GM19372 (cell line): ENCODE measurements at regions not wholly inside any gene's neighbourhood (a gene's known extent, or its start where the extent isn't known, plus 50 kb on each side); places are given as distances from the start of the nearest gene placed in this dataset.
"Not testable (repeated sequence)": the region's sequence is repeated elsewhere in the genome, so short reads cannot be mapped to it uniquely, and the experiment has no call there.

ENCODE experiments used
- ATAC-seq: cut with Tn5 transposase; IDR thresholded peaks from one replicate; pipeline ENCODE4 v1.9.1; 2021; ENCODE audit warnings: mild to moderate bottlenecking, low read depth, moderate library complexity; ENCODE audit not compliant: unreplicated experiment

DNA sequence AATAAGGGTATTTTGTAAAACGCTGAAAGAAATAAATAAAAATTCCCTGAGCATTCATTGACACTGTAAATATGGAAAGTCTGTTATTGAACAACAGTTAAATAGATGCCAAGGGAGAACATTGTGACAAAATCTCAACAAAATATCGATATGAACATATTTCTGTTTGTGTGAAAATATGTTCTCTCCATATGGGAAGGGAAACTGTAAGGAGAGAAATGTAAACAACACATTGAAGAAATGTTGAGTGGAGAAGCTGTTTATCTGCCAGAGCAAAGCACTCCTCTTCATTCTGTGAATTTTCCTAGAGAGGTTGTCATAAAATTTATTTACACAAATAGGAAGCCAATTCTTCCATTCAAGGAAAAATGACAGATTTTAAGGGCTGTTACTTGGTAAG lies 57.1 kb upstream of the EOMES start:
- ATAC-seq = no peak

DNA sequence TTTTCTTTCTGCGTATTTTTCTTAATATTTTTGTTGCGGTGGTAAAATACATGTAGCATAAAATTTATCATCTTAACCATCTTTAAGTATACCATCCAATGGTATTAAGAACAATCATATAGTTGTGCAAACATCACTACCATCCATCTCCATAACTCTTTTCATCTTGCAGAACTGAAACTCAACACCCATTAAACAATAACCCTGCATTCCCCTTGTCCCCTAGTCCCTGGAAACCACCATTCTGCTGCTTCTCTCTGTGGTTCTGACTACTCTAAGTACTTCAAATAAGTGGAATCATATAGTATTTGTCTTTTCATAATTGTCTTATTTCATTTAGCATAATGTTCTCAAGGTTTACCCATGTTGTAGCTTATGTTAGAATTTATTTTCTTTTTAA lies 67.3 kb upstream of the EOMES start:
- no peak for ATAC-seq

DNA sequence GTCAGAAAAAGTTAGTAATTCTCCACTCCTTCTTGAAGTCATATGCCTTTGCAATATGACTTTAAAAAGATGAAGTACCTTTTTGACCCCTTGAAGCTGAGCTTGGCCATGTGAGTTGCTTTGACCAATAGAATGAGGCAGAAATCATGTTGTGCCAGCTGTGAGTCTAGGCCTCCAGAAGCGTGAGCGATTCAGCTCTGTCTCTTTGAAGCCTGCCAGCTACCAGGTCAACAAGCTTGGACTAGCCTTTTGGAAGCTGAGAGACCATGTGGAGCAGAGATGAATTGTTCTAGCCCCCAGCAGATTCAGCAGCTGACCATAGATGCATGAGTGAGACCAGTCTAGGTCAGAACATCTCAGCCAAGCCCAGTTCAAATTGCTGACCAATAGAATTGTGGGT lies 69.8 kb upstream of the EOMES start:
- no peak for ATAC-seq

GRCh38 chr3:27792869-27793268 lies 70.7 kb upstream of the EOMES start:
- ATAC-seq = no peak

GRCh38 chr3:27794211-27794610 lies 72.1 kb upstream of the EOMES start:
- no peak for ATAC-seq

- no peak for ATAC-seq
These were observed 74.3 kb upstream of the EOMES start for GRCh38 chr3:27796365-27796875.

DNA sequence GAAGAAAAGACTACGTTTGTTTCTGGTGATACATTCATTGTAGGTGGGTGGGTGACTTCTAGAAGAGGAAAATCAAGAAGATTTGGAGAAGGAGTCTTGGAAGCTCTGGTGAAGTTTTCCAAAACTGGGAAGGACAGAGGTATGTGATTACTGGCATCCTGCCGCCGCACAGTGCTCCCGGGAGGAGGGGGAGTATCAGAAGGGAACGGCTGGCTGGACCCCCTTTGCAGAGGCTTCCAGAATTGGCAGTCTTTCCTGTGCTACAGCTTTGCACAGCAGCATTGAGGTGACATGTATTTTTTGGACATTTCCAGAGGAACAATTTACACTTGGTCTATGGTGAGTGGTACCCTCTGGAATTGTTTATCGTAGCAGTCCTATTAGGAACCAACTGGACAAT lies 75.7 kb upstream of the EOMES start:
- ATAC-seq = no peak

DNA sequence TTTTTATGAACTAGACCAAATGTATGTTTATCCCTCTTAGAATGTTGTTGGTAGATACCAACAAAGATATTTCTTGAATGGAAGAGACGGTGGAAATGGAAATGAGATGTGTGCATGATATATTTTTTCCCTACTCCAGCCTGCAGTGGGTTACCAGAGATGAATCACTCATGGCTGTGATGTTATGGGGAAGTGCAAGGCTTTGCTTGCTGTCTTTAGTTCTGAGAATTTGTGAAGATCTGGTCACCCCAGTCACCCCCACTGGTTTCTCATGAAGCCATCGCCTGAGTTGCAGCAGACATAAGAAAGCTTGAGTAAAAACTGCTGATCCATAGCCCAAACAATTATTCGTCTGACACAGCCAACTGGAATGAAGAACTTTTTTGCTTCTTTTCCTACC lies 78.1 kb upstream of the EOMES start:
- ATAC-seq = no peak

DNA sequence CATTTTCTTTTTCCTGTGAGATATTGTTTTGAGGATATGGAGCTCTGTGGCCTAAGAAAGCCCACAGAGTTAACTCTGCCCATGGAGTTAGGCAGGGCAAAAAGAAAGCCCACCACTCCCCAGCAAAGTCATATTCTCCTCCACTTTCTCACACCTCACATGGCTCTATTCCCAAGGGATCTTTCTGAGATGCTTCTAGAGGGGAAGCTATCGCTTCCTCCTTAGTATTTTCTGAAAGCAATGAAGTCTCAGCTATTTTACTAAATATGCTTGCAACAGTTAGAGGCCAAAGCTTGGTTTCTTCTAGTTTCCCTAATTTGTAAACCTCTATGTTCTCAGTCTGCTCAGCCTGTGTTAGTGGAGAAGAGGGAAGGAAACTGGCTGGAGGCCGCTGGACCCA lies 80.3 kb upstream of the EOMES start:
- ATAC-seq = no peak

GRCh38 chr3:27802849-27803248 lies 80.7 kb upstream of the EOMES start:
- no peak for ATAC-seq

DNA sequence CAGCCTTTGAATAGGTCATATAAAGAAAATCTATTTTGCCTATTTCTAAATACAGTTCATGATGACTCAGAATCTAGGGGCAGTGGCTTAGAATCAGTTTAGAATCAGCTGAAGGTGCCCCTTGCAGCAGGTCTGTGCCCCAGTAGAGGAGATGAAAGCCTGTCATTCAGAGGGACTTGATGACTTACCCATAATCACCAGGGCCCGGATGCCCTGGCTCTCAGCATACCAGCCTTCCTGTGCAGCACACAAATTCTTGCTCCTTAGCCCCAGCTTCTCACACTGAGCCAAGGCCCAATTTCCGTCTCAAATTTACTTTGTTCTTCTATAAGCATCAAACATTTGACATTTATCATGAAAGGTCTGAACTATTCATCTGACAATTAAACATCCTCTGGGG lies 83.2 kb upstream of the EOMES start:
- ATAC-seq = no peak

DNA sequence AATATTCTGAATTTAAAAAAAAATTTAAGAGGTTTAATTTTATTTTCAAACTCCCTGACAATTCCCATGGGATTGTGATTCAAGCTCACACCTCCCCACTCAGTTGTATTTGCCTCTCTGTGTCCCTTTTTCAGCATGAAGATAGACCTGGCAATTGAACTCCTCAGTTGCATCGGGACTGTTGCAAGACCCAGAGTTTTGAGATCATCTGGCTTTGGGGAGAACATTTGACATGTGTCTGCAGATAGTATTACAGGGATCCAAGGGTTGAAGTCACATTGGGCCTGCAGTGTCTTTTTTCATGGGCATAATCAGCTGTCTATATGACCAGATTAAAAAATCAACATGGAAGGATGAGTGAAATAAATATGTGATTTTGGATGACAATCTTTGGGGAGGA lies 91.1 kb upstream of the EOMES start:
- no peak for ATAC-seq

DNA sequence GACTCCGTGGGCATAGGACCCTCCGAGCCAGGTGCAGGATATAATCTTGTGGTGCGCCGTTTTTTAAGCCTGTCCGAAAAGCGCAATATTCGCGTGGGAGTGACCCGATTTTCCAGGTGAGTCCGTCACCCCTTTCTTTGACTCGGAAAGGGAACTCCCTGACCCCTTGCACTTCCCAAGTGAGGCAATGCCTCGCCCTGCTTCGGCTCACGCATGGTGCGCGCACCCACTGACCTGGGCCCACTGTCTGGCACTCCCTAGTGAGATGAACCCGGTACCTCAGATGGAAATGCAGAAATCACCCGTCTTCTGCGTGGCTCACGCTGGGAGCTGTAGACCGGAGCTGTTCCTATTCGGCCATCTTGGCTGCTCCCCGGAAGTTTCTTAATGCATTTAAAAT lies 99.5 kb upstream of the EOMES start:
- not testable (repeated sequence) for ATAC-seq

GRCh38 chr3:27824312-27825200 lies 102.4 kb upstream of the EOMES start:
- ATAC-seq = no peak

DNA sequence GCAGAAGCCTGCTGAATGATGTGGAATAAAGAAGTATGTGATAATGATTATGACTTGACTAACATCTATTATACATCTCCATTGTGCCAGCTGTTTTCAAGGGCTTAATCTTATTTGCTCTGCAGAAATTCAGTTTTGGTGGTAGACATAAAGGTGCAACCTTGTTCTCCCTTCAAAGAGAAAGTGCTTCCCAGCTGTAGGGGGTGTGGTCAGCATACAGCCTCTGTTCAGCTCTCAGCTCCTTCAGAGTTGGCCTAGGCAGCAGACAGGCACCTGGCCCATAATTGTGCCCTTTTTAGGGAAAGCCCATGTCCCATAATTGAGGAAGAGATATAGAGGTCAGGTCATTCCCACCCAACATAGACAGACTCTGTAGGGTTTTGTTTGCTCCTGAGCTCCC lies 104.3 kb upstream of the EOMES start:
- no peak for ATAC-seq

- ATAC-seq = no peak
These were observed 104.9 kb upstream of the EOMES start for GRCh38 chr3:27827041-27827440.

GRCh38 chr3:27840807-27841594 lies 118.9 kb upstream of the EOMES start:
- ATAC-seq = no peak

DNA sequence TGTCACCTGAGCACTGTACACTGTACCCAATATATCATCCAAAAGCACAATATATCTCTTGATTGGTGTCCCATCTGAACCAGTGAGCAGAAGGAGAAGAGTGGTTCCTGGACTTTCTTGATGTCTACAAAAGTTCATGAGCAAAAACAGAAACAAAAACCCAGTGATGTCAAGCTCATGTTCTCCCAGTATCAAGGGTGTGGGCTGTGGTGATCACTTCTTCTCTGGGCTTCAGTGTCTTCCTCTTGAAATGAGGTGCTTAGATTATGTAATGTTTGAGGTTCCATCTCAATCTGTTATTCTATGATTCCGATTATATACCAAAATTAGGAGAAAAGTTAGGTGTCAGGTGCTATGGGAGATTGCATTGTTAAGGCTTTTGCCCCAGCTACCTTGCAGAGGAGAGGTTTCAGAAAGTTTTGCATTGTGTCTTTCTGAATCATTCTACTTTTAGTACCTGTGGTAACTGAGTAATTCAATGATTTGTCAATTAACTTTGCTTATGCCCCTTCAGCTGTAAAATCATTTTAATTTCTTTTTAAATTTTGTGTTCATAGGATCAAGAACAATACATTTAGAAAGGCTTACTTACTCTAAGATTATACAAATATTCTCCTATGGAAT lies 122.0 kb upstream of the EOMES start:
- no peak for ATAC-seq

DNA sequence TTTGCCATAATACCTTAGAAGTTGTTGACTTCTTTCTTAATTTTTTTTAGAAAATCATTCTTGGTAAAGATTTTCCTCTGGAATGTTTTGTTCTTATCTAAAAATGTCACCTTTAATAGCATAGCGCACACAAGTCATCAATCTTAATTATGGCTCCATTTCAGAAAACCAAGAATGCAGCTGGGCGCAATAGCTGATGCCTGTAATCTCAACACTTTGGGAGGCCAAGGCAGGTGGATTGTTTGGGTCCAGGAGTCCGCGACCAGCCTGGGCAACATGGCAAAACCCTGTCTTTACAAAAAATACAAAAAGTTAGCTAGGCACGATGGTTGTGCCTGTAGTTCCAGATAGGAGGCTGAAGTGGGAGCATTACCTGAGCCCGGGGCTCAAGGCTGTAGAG lies 125.6 kb upstream of the EOMES start:
- ATAC-seq = no peak

DNA sequence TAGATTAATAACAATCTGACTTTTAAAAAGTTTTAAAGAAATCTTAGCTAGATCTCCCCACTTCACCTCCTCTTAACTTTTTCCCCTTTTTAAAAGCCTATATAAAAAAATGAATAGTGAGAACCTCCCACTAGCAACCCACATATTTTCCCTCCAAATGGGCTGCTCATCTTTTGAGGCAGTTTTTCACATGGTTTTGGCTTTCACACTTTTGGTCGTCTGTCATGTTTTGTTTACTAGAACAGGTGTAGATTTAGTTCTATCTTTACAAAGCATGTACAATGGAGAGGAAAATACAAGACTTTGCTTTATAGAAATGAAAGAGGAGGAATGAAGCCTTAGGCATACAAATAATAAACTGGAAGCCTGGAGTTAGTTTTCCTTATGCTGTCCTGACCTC lies 126.7 kb upstream of the EOMES start:
- ATAC-seq = no peak

GRCh38 chr3:27859821-27860220 lies 137.7 kb upstream of the EOMES start:
- no peak for ATAC-seq
